Panc1 (cell line): ENCODE measurements at regions not wholly inside any gene's neighbourhood (a gene's known extent, or its start where the extent isn't known, plus 50 kb on each side); places are given as distances from the start of the nearest gene placed in this dataset.

Experiments
- ATAC-seq: fragments of 200-7000 bp; cut with Tn5 transposase; 2 replicates; pipeline ENCODE4 v1.9.1; 2020; ENCODE audit warnings: mild to moderate bottlenecking, moderate library complexity
- BruUV-seq: library from RNA; stranded (reverse); fragments of 400-500 nt; replicated peaks from 2 replicates; lab custom pipeline; 2021; lab: Mats Ljungman, UMichigan
- CTCF ChIA-PET: fragments of 300-600 bp; sonication (Branson Sonifier 250); formaldehyde crosslinking; loops from one replicate; lab custom pipeline; 2022; ENCODE audit warnings: antibody characterized with exemption; lab: Charles Lee
- POLR2A ChIA-PET: fragments of 300-600 bp; sonication (Branson Sonifier 250); formaldehyde crosslinking; loops from one replicate; lab custom pipeline; 2022; ENCODE audit warnings: antibody characterized with exemption; lab: Charles Lee
- DNase-seq: peaks from one replicate; pipeline ENCODE4 v3.0.0-alpha.2; 2010; ENCODE audit warnings: low read depth, low spot score
- H3K27ac ChIP-seq: 2 replicates; pipeline ENCODE4 v1.5.1; 2011; ENCODE audit warnings: mild to moderate bottlenecking, low read length, inconsistent platforms
- H3K27me3 ChIP-seq: fragments of 200-500 bp; sonication (Bioruptor generic); 2 replicates; pipeline ENCODE4 v1.6.0; 2014; ENCODE audit warnings: low read length, inconsistent platforms; ENCODE audit not compliant: control insufficient read depth, insufficient read depth
- H3K36me3 ChIP-seq: fragments of 200-500 bp; sonication (Bioruptor generic); 2 replicates; pipeline ENCODE4 v1.5.1; 2014; ENCODE audit warnings: inconsistent platforms, mild to moderate bottlenecking, low read length, moderate library complexity; ENCODE audit not compliant: control insufficient read depth, insufficient read depth
- H3K4me1 ChIP-seq: 2 replicates; pipeline ENCODE4 v1.5.1; 2011; ENCODE audit warnings: inconsistent platforms, mild to moderate bottlenecking, low read length, moderate library complexity; ENCODE audit not compliant: control insufficient read depth, insufficient read depth
- H3K4me3 ChIP-seq, 2 experiments: 2 replicates each; pipeline ENCODE4 v1.5.1; 2011 to 2012; ENCODE audit warnings: low read depth in 2 of 2, low read length in 2 of 2, mild to moderate bottlenecking in 2 of 2, inconsistent platforms in 1 of 2, moderate library complexity in 1 of 2
- H3K9me3 ChIP-seq: fragments of 200-500 bp; sonication (Bioruptor generic); 2 replicates; pipeline ENCODE4 v1.5.1; 2014; ENCODE audit warnings: low read depth, mild to moderate bottlenecking, inconsistent platforms, low read length, moderate library complexity; ENCODE audit not compliant: control insufficient read depth, insufficient read depth
- POLR2AphosphoS5 ChIP-seq: IDR thresholded peaks from 2 replicates; pipeline ENCODE4 v1.6.1; 2012; ENCODE audit warnings: mild to moderate bottlenecking, low read depth, low read length, moderate library complexity
- SIN3A ChIP-seq: IDR thresholded peaks from 2 replicates; pipeline ENCODE4 v1.6.1; 2012; ENCODE audit warnings: low read depth, mild to moderate bottlenecking, low read length, moderate library complexity, borderline replicate concordance; ENCODE audit not compliant: insufficient read depth
- TCF7L2 ChIP-seq: IDR thresholded peaks from 2 replicates; pipeline ENCODE4 v1.6.1; 2011; ENCODE audit warnings: mild to moderate bottlenecking, low read depth, low read length, inconsistent platforms
- in situ Hi-C: cut with HindIII; loops from 2 replicates; pipeline ENCODE4 v1.10.0; 2016; ENCODE audit warnings: low sequenced_read_pairs, low pct_unique_long_range_greater_than_20kb
- intact Hi-C: fragments of 100-400 bp; cut with micrococcal nuclease; formaldehyde crosslinking; loops from one replicate; pipeline ENCODE4 v1.10.0; 2022; ENCODE audit not compliant: unreplicated experiment
- TF ChIP-seq, protein P1 (sequence below), 2 experiments: IDR thresholded peaks; 2 replicates each; pipeline ENCODE4 v1.6.1; 2011 to 2012; ENCODE audit warnings: low read depth in 2 of 2, control low read depth in 1 of 2, low read length in 1 of 2, mild to moderate bottlenecking in 1 of 2, moderate library complexity in 1 of 2; ENCODE audit not compliant: insufficient read depth in 1 of 2
- TF ChIP-seq, protein P2 (sequence below): fragments of 450-650 bp; IDR thresholded peaks from 2 replicates; pipeline ENCODE4 v1.5.1; 2017; ENCODE audit warnings: mild to moderate bottlenecking

DNA sequence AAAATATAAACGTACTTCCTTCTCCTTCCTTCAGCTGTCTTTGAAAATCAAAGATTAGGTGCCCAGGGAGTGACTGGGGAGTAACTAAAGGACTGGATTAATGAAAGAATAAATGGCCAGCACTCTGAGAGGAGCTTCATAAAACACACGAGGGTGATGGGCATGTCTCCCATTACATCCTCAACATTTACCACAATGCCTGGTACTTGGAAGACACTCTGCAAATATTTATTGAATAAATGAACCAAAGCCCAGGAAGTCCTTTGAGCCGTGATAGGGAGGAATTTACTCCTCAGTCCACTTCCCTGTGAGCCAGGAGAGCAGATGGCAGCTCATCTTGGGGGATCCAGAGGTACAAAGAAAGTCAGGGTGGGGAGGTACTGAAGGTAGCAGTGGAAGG is 96.3 kb downstream of the RAB11FIP2 start:
- Histone ChIP-seq H3K4me1 (no peaks in the 10 kb centered on the region), H3K36me3 (no peaks in the 10 kb centered on the region), H3K27ac (no peak overlapping the region), H3K9me3 (no peaks in the 10 kb centered on the region), H3K4me3 (no peak overlapping the region), H3K27me3 (no peaks in the 10 kb centered on the region; the same call in 1 of the 2 replicates)
- no TSS peak for BruUV-seq
- no peak for TF ChIP-seq TCF7L2
- no peak for TF ChIP-seq SIN3A
- TF ChIP-seq, protein P1, sequence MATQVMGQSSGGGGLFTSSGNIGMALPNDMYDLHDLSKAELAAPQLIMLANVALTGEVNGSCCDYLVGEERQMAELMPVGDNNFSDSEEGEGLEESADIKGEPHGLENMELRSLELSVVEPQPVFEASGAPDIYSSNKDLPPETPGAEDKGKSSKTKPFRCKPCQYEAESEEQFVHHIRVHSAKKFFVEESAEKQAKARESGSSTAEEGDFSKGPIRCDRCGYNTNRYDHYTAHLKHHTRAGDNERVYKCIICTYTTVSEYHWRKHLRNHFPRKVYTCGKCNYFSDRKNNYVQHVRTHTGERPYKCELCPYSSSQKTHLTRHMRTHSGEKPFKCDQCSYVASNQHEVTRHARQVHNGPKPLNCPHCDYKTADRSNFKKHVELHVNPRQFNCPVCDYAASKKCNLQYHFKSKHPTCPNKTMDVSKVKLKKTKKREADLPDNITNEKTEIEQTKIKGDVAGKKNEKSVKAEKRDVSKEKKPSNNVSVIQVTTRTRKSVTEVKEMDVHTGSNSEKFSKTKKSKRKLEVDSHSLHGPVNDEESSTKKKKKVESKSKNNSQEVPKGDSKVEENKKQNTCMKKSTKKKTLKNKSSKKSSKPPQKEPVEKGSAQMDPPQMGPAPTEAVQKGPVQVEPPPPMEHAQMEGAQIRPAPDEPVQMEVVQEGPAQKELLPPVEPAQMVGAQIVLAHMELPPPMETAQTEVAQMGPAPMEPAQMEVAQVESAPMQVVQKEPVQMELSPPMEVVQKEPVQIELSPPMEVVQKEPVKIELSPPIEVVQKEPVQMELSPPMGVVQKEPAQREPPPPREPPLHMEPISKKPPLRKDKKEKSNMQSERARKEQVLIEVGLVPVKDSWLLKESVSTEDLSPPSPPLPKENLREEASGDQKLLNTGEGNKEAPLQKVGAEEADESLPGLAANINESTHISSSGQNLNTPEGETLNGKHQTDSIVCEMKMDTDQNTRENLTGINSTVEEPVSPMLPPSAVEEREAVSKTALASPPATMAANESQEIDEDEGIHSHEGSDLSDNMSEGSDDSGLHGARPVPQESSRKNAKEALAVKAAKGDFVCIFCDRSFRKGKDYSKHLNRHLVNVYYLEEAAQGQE (IDR thresholded peaks at IDR 0.05; ENCODE audit: insufficient read depth in 1 of 2, low read depth in 2 of 2, low read length in 1 of 2): no peak
- TF ChIP-seq POLR2AphosphoS5: no peak
- TF ChIP-seq, protein P2, sequence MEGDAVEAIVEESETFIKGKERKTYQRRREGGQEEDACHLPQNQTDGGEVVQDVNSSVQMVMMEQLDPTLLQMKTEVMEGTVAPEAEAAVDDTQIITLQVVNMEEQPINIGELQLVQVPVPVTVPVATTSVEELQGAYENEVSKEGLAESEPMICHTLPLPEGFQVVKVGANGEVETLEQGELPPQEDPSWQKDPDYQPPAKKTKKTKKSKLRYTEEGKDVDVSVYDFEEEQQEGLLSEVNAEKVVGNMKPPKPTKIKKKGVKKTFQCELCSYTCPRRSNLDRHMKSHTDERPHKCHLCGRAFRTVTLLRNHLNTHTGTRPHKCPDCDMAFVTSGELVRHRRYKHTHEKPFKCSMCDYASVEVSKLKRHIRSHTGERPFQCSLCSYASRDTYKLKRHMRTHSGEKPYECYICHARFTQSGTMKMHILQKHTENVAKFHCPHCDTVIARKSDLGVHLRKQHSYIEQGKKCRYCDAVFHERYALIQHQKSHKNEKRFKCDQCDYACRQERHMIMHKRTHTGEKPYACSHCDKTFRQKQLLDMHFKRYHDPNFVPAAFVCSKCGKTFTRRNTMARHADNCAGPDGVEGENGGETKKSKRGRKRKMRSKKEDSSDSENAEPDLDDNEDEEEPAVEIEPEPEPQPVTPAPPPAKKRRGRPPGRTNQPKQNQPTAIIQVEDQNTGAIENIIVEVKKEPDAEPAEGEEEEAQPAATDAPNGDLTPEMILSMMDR: no peak
- ATAC-seq (no peak), DNase-seq (no peak)
- POLR2A ChIA-PET: no interaction called here
- CTCF ChIA-PET: no interaction called here
- intact Hi-C loops (no loop called here), in situ Hi-C loops (no loop called here)
